Neural crest cell (in vitro differentiated cells): ENCODE measurements at regions not wholly inside any gene's neighbourhood (a gene's known extent, or its start where the extent isn't known, plus 50 kb on each side); places are given as distances from the start of the nearest gene placed in this dataset.

ENCODE experiments used
- DNase-seq: peaks from one replicate; pipeline ENCODE4 v3.0.0; 2021; ENCODE audit warnings: low read depth, mixed read lengths, low spot score
- H3K27ac Mint-ChIP-seq: one replicate; pipeline ENCODE4 v1.8.0; 2021; ENCODE audit warnings: mild to moderate bottlenecking, mixed read lengths; ENCODE audit not compliant: unreplicated experiment
- H3K27me3 Mint-ChIP-seq: 2 replicates; pipeline ENCODE4 v1.8.0; 2021; ENCODE audit warnings: low read depth, mild to moderate bottlenecking, mixed read lengths
- H3K36me3 Mint-ChIP-seq: 2 replicates; pipeline ENCODE4 v1.8.0; 2021; ENCODE audit warnings: low read depth, mild to moderate bottlenecking, mixed read lengths
- H3K4me1 Mint-ChIP-seq: 2 replicates; pipeline ENCODE4 v1.8.0; 2021; ENCODE audit warnings: mixed read lengths
- H3K4me3 Mint-ChIP-seq: one replicate; pipeline ENCODE4 v1.8.0; 2021; ENCODE audit warnings: mild to moderate bottlenecking, mixed read lengths
- H3K9me3 Mint-ChIP-seq: 2 replicates; pipeline ENCODE4 v1.8.0; 2021; ENCODE audit warnings: mixed read lengths
- CTCF ChIP-seq: fragments of 200-600 bp; sonication (generic); conservative IDR thresholded peaks from 2 replicates; pipeline ENCODE4 v1.5.0; 2021; ENCODE audit warnings: antibody characterized with exemption, mild to moderate bottlenecking

- Mint-ChIP-seq H3K9me3 (no peaks in the 10 kb centered on the region), H3K4me3 (no peak overlapping the region), H3K36me3 (no peaks in the 10 kb centered on the region), H3K27me3 (no peaks in the 10 kb centered on the region), H3K27ac (no peak overlapping the region), H3K4me1 (no peaks in the 10 kb centered on the region)
- DNase-seq, result no peak
- no peak for TF ChIP-seq CTCF
Observed at GRCh38 chr11:92154611-92155010, 70.0 kb upstream of the FAT3 start.

GRCh38 chr11:92154110-92154509 lies 70.5 kb upstream of the FAT3 start:
- no peaks in the 10 kb centered on the region for H3K27me3 Mint-ChIP-seq
- H3K4me1 Mint-ChIP-seq, result no peaks in the 10 kb centered on the region
- no peaks in the 10 kb centered on the region for H3K36me3 Mint-ChIP-seq
- H3K27ac Mint-ChIP-seq, result no peak overlapping the region
- no peak overlapping the region for H3K4me3 Mint-ChIP-seq
- DNase-seq, result no peak
- TF ChIP-seq CTCF, result no peak
- H3K9me3 Mint-ChIP-seq, result no peaks in the 10 kb centered on the region

GRCh38 chr11:92153542-92153941 lies 71.1 kb upstream of the FAT3 start:
- Mint-ChIP-seq H3K27ac (no peak overlapping the region), H3K36me3 (no peaks in the 10 kb centered on the region), H3K4me1 (no peaks in the 10 kb centered on the region), H3K4me3 (no peak overlapping the region), H3K27me3 (no peaks in the 10 kb centered on the region), H3K9me3 (no peaks in the 10 kb centered on the region)
- no peak for DNase-seq
- no peak for TF ChIP-seq CTCF

GRCh38 chr11:92152245-92152644 lies 72.4 kb upstream of the FAT3 start:
- Mint-ChIP-seq H3K27ac (no peak overlapping the region), H3K4me3 (no peak overlapping the region), H3K27me3 (no peaks in the 10 kb centered on the region), H3K36me3 (no peaks in the 10 kb centered on the region), H3K4me1 (no peaks in the 10 kb centered on the region), H3K9me3 (no peaks in the 10 kb centered on the region)
- no peak for DNase-seq
- TF ChIP-seq CTCF, result peak; percentile 23

GRCh38 chr11:92149996-92150395 lies 74.6 kb upstream of the FAT3 start:
- TF ChIP-seq CTCF, result no peak
- Mint-ChIP-seq H3K36me3 (no peaks in the 10 kb centered on the region), H3K9me3 (no peaks in the 10 kb centered on the region), H3K4me1 (no peaks in the 10 kb centered on the region), H3K4me3 (no peak overlapping the region), H3K27ac (no peak overlapping the region), H3K27me3 (no peaks in the 10 kb centered on the region)
- DNase-seq, result no peak

- H3K36me3 Mint-ChIP-seq, result no peaks in the 10 kb centered on the region
- H3K4me3 Mint-ChIP-seq, result no peak overlapping the region
- no peaks in the 10 kb centered on the region for H3K27me3 Mint-ChIP-seq
- H3K4me1 Mint-ChIP-seq, result no peaks in the 10 kb centered on the region
- DNase-seq, result no peak
- H3K9me3 Mint-ChIP-seq, result no peaks in the 10 kb centered on the region
- no peak overlapping the region for H3K27ac Mint-ChIP-seq
- TF ChIP-seq CTCF, result no peak
Observed at GRCh38 chr11:92141725-92142124, 82.9 kb upstream of the FAT3 start.
